Right cardiac atrium (tissue), 5 donors: ENCODE measurements at regions not wholly inside any gene's neighbourhood (a gene's known extent, or its start where the extent isn't known, plus 50 kb on each side); places are given as distances from the start of the nearest gene placed in this dataset.
"Not testable (repeated sequence)": the region's sequence is repeated elsewhere in the genome, so short reads cannot be mapped to it uniquely, and the experiment has no call there.

Experiments used
- ATAC-seq, 2 donors: fragments of 200-7000 bp; cut with Tn5 transposase; one replicate each; pipeline versions ENCODE4 v1.8.0 to v1.9.1; 2020; ENCODE audit warnings: moderate library complexity in 2 of 2, mild to moderate bottlenecking in 1 of 2
- DNase-seq, 3 donors: peaks; one replicate each; pipeline ENCODE4 v3.0.0-alpha.2; 2020
- H3K27ac ChIP-seq: one replicate; pipeline ENCODE4 v1.5.1; 2013; ENCODE audit warnings: mild to moderate bottlenecking, low read length, control low read depth, moderate library complexity
- H3K27me3 ChIP-seq: one replicate; pipeline ENCODE4 v1.6.1; 2013; ENCODE audit not compliant: control insufficient read depth, insufficient read depth
- H3K4me1 ChIP-seq: one replicate; pipeline ENCODE4 v1.6.1; 2013; ENCODE audit warnings: low read length; ENCODE audit not compliant: control insufficient read depth, insufficient read depth
- H3K4me3 ChIP-seq: one replicate; pipeline ENCODE4 v1.5.1; 2013; ENCODE audit warnings: low read length, control low read depth
- H3K9me3 ChIP-seq: one replicate; pipeline ENCODE4 v1.6.1; 2013; ENCODE audit warnings: low read length; ENCODE audit not compliant: control insufficient read depth
- WGBS: extraction: QIAGEN DNeasy Blood & Tissue Kit; methylation state at CpG from one replicate; pipeline ENCODE4 v1.1.7; 2013; 5-methylcytosine and 5-hydroxymethylcytosine counted together
- intact Hi-C, 4 donors: fragments of 100-400 bp; cut with DNase I; formaldehyde crosslinking; loops; one replicate each; pipeline versions ENCODE4 v1.11.0 to v1.14.0; 2022 to 2023
- donor health status: healthy with polysubstance abuse.
- donor health status: DM: no; HTN: yes; CAD: no.
- donor health status: DM: no; HTN: no; CAD: no.
- donor health status: DM: no; HTN: yes; CAD: no; lungs with severe emphysema.
- donor health status: DM: yes; HTN: yes; CAD: no.

- ATAC-seq (no peak), DNase-seq (no peak)
- Histone ChIP-seq H3K4me3 (no peak overlapping the region), H3K4me1 (no peaks in the 10 kb centered on the region), H3K9me3 (no peaks in the 10 kb centered on the region), H3K27me3 (no peaks in the 10 kb centered on the region), H3K27ac (no peak overlapping the region)
- intact Hi-C loops: no loop called here
Observed at GRCh38 chr7:89685287-89685686, 469.0 kb upstream of the STEAP1 start.

- H3K27me3 ChIP-seq: no peaks in the 10 kb centered on the region
- no peak overlapping the region for H3K4me3 ChIP-seq
- ATAC-seq: no peak
- H3K4me1 ChIP-seq: no peaks in the 10 kb centered on the region
- no peak overlapping the region for H3K27ac ChIP-seq
- intact Hi-C loops: no loop called here
- WGBS: 49% methylated on average over 2 of the region's 2 CpGs
- no peak for DNase-seq
- no peaks in the 10 kb centered on the region for H3K9me3 ChIP-seq
Observed at GRCh38 chr7:89687211-89687610, 467.1 kb upstream of the STEAP1 start.

DNA sequence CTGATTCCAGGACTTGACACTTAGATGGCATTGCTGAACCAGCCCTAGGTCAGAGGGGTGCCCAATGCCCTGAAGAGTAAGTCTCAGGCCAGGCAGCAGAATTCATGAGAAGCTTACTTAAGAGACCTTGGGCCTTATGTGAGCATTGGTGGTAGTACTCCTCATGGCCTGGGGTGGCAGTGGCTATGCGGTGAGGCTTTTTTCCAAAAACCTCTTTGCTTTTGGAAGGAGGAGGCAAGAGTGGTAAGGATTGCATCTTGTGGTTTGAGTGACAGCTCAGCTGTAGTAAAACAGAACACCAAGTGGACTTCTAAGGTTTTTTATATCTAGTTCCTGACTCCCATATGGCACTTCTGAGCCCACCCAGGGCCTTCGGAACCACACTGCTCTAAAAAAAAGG, 459.0 kb upstream of the STEAP1 start:
- no peaks in the 10 kb centered on the region for H3K4me1 ChIP-seq
- intact Hi-C loops: no loop called here
- 87% methylated on average over 2 of the region's 2 CpGs for WGBS

DNA sequence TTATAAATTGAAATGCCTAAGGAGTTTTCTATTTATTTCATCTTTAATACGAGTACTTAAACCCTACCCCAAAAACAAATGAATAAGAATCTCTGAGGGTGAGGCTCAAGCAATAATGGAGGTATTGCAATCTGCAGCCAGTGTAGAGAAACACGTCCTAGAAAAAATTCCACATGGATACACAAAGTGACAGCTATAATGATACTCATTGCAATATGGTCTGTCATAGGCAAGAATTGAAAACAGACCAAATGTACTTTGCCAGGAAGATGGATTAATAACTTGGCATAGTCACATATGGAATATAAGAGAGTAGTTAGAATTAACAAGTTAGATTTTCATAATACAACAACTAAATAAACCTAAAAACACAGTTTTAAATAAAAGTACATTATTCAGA, 440.1 kb upstream of the STEAP1 start:
- Histone ChIP-seq H3K4me3 (no peak overlapping the region), H3K27me3 (no peaks in the 10 kb centered on the region), H3K4me1 (no peaks in the 10 kb centered on the region), H3K27ac (no peak overlapping the region), H3K9me3 (no peaks in the 10 kb centered on the region)
- ATAC-seq (no peak), DNase-seq (no peak)
- intact Hi-C loops: no loop called here
- 72% methylated on average over 2 of the region's 2 CpGs for whole genome bisulfite sequencing

More for the DNA sequence above, 459.0 kb upstream of the STEAP1 start:
- H3K27me3 ChIP-seq: no peaks in the 10 kb centered on the region
- H3K9me3 ChIP-seq: no peaks in the 10 kb centered on the region
- ATAC-seq (no peak), DNase-seq (no peak)
- no peak overlapping the region for H3K4me3 ChIP-seq
- no peak overlapping the region for H3K27ac ChIP-seq

DNA sequence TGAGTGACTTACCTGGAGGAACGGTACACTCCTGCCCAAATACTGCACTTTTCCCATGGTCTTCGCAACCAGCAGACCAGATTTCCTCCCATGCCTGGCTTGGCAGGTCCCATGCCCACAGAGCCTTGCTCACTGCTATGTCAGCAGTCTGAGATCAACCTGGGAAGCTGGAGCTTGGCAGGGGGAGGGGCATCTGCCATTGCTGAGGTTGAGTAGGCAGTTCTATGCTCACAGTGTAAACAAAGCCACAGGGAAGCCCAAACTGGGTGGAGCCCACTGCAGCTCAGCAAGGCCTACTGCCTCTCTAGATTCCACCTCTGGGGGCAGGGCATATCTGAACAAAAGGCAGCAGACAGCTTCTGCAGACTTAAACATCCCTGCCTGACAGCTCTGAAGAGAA, 435.3 kb upstream of the STEAP1 start:
- intact Hi-C loops, ATAC-seq, H3K27ac ChIP-seq, H3K9me3 ChIP-seq, H3K27me3 ChIP-seq, DNase-seq, H3K4me3 ChIP-seq, H3K4me1 ChIP-seq: not testable (repeated sequence)
- 89% methylated on average over 2 of the region's 2 CpGs for WGBS

DNA sequence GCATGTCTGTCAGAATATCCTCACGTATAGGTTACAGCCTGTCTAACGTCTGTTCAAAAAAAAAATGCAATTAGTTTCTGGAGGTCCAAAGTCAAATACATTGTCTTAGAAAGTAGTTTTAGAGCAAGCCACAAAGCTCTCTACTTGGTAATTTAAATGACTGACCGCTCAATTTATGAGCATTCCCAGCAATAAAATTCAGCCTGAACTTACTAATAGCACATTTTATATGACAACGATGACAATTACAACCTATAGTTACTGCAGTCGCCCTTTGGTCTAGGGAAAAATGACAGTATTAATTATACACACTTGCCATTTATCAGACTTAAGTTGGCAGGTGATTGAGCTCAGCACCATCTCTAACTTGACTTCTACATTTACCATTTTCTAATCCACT, 425.8 kb upstream of the STEAP1 start:
- no peak for ATAC-seq
- intact Hi-C loops: no loop called here
- WGBS: 70% methylated on average over 5 of the region's 5 CpGs
- Histone ChIP-seq H3K27me3 (no peaks in the 10 kb centered on the region), H3K4me3 (no peak overlapping the region), H3K4me1 (no peaks in the 10 kb centered on the region), H3K9me3 (no peaks in the 10 kb centered on the region), H3K27ac (no peak overlapping the region)
- no peak for DNase-seq

DNA sequence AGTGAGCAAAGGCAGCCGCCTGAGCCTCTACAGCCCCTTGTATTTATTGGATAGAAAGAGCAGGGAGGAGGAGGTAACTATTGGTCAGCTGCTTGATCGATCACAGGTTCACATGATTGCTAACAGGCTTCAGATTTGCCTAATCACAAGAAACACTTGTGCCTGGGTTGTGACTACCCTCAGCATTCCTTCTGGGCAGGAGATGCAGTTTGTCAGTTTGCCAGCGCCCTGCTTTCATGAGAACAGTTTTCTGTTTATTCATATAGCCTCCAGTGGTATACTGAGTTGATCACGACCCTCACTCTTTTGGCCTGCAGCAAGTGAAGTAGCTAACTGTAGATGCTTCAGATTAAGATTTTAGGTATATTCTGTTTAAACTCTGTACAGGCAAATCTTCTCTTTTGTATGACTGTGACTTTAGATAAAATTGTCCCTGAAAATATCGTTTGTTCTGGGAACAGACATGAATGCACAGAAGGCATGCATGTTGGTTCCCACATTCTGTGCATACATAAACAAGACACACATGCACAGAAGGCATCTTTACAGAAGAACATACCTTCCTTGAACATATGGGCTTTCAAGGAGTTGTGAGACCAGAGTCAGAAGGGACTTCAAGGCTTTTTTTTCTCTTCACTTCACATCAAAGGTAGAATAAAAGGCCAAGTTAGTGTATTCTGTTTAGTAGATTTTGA, 422.4 kb upstream of the STEAP1 start:
- H3K27ac ChIP-seq: no peak overlapping the region
- intact Hi-C loops: no loop called here
- H3K27me3 ChIP-seq: no peaks in the 10 kb centered on the region
- no peaks in the 10 kb centered on the region for H3K9me3 ChIP-seq
- WGBS: 63% methylated on average over 5 of the region's 5 CpGs
- no peak overlapping the region for H3K4me3 ChIP-seq
- ATAC-seq (no peak), DNase-seq (no peak)
- H3K4me1 ChIP-seq: no peaks in the 10 kb centered on the region

- H3K27ac ChIP-seq: no peak overlapping the region
- H3K4me3 ChIP-seq: no peak overlapping the region
- ATAC-seq: no peak
- no peaks in the 10 kb centered on the region for H3K4me1 ChIP-seq
- H3K27me3 ChIP-seq: no peaks in the 10 kb centered on the region
- no peak for DNase-seq
- intact Hi-C loops: no loop called here
- no peaks in the 10 kb centered on the region for H3K9me3 ChIP-seq
- 63% methylated on average over 2 of the region's 2 CpGs for WGBS
Observed at GRCh38 chr7:89738549-89738948, 415.7 kb upstream of the STEAP1 start.

GRCh38 chr7:89757910-89758309, 396.4 kb upstream of the STEAP1 start:
- Histone ChIP-seq H3K27me3 (no peaks in the 10 kb centered on the region), H3K27ac (no peak overlapping the region), H3K4me1 (no peaks in the 10 kb centered on the region), H3K9me3 (no peaks in the 10 kb centered on the region), H3K4me3 (no peak overlapping the region)
- DNase-seq (no peak), ATAC-seq (peak in 1 of 2 donors; percentile 62)
- intact Hi-C loops: no loop called here

DNA sequence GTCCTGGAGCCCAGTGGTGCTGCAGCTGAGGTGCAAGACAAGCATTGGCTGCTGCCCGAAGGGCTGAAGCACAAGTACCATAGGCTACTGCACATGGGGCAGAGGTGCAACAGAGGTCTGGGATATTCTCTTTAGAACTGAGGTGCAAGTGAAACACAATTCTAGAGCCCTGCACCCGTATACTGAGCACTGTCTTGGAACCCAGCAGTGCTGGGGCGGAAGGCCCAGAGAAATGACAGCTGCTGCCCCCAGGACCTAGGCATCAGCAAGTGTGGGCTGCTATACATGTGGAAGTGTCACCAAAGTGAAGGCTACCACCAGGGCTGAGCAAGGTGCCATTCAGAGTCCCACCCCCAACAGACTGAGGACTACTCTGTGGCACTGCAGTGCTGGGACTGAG, 393.6 kb upstream of the STEAP1 start:
- no peak for DNase-seq
- no peaks in the 10 kb centered on the region for H3K27me3 ChIP-seq
- no peak overlapping the region for H3K4me3 ChIP-seq
- intact Hi-C loops: no loop called here
- WGBS: 86% methylated on average over 3 of the region's 3 CpGs
- ATAC-seq: no peak
- H3K9me3 ChIP-seq: no peaks in the 10 kb centered on the region
- H3K4me1 ChIP-seq: no peaks in the 10 kb centered on the region
- H3K27ac ChIP-seq: no peak overlapping the region

- H3K27me3 ChIP-seq: no peaks in the 10 kb centered on the region
- DNase-seq (no peak), ATAC-seq (no peak)
- H3K9me3 ChIP-seq: no peaks in the 10 kb centered on the region
- intact Hi-C loops: no loop called here
- WGBS: 74% methylated on average over 1 of the region's 1 CpG
- no peak overlapping the region for H3K4me3 ChIP-seq
- no peaks in the 10 kb centered on the region for H3K4me1 ChIP-seq
- no peak overlapping the region for H3K27ac ChIP-seq
Observed at GRCh38 chr7:89761173-89761572, 393.1 kb upstream of the STEAP1 start.

- Histone ChIP-seq H3K9me3 (no peaks in the 10 kb centered on the region), H3K4me3 (no peak overlapping the region), H3K27ac (no peak overlapping the region), H3K27me3 (no peaks in the 10 kb centered on the region), H3K4me1 (no peaks in the 10 kb centered on the region)
- WGBS: 58% methylated on average over 4 of the region's 4 CpGs
- no peak for DNase-seq
- intact Hi-C loops: no loop called here
- ATAC-seq: no peak
Observed at GRCh38 chr7:89770161-89770560, 384.1 kb upstream of the STEAP1 start.
